Transverse colon (tissue), 4 donors: ENCODE measurements at regions not wholly inside any gene's neighbourhood (a gene's known extent, or its start where the extent isn't known, plus 50 kb on each side); places are given as distances from the start of the nearest gene placed in this dataset.

ENCODE experiments used
- DNase-seq: peaks from one replicate; pipeline ENCODE4 v3.0.0-alpha.2; 2019
- H3K27ac ChIP-seq, 4 donors: fragments of 200-600 bp; sonication (generic); 2 replicates each; pipeline ENCODE4 v1.5.1; 2016 to 2018; ENCODE audit warnings: inconsistent platforms in 4 of 4
- H3K27me3 ChIP-seq: fragments of 200-600 bp; sonication (generic); 2 replicates; pipeline ENCODE4 v1.5.1; 2017; ENCODE audit warnings: inconsistent platforms
- H3K36me3 ChIP-seq, 4 donors: fragments of 200-600 bp; sonication (generic); 2 replicates each; pipeline ENCODE4 v1.5.1; 2017 to 2019; ENCODE audit warnings: inconsistent platforms in 4 of 4
- H3K4me1 ChIP-seq, 4 donors: fragments of 200-600 bp; sonication (generic); 2 replicates each; pipeline ENCODE4 v1.5.1; 2017 to 2020; ENCODE audit warnings: inconsistent platforms in 4 of 4
- H3K4me3 ChIP-seq, 4 donors: fragments of 200-600 bp; sonication (generic); 1 replicate in 1 of 4; 2 replicates in 3 of 4; pipeline versions ENCODE4 v1.5.1 to v1.6.1; 2017 to 2019; ENCODE audit warnings: inconsistent platforms in 4 of 4
- H3K9me3 ChIP-seq, 2 donors: fragments of 200-600 bp; sonication (generic); 2 replicates each; pipeline ENCODE4 v1.5.1; 2017 to 2019; ENCODE audit warnings: inconsistent platforms in 2 of 2
- EP300 ChIP-seq: sonication (generic); formaldehyde crosslinking; IDR thresholded peaks from one replicate; pipeline ENCODE4 v1.6.1; 2017; ENCODE audit warnings: antibody characterized with exemption, low read depth
- POLR2A ChIP-seq: fragments of 450-650 bp; IDR thresholded peaks from one replicate; pipeline ENCODE4 v1.6.1; 2016; ENCODE audit warnings: antibody characterized with exemption, mild to moderate bottlenecking, moderate library complexity
- POLR2AphosphoS5 ChIP-seq, 3 donors: sonication (generic); formaldehyde crosslinking; IDR thresholded peaks; one replicate each; pipeline ENCODE4 v1.6.1; 2016; ENCODE audit warnings: antibody characterized with exemption in 3 of 3
- WGBS, 2 donors: methylation state at CpG; one replicate each; pipeline ENCODE4 v1.1.5; 2018; ENCODE audit warnings: low coverage in 1 of 2; 5-methylcytosine and 5-hydroxymethylcytosine counted together
- in situ Hi-C, 4 donors: fragments of 200-750 bp; cut with MboI; loops; one replicate each; pipeline versions ENCODE4 v1.15.0 to v1.15.1; 2017; ENCODE audit warnings: low sequenced_read_pairs in 3 of 4, low pct_ligation_motif_present in 1 of 4, low pct_unique_long_range_greater_than_20kb in 1 of 4
- intact Hi-C: fragments of 100-400 bp; cut with DNase I; formaldehyde crosslinking; loops from one replicate; pipeline ENCODE4 v1.15.1; 2023; ENCODE audit warnings: low total_unique reads
- TF ChIP-seq, protein P1 (sequence below), 5 experiments: fragments of 200-600 bp in 3 of 5; fragments of 450-650 bp in 2 of 5; sonication (generic) in 3 of 5; IDR thresholded peaks; 1 replicate in 2 of 5; 2 replicates in 3 of 5; pipeline ENCODE4 v1.5.1; 2016 to 2017; ENCODE audit warnings: antibody characterized with exemption in 5 of 5, inconsistent platforms in 3 of 5, mild to moderate bottlenecking in 2 of 5, moderate library complexity in 1 of 5

DNA sequence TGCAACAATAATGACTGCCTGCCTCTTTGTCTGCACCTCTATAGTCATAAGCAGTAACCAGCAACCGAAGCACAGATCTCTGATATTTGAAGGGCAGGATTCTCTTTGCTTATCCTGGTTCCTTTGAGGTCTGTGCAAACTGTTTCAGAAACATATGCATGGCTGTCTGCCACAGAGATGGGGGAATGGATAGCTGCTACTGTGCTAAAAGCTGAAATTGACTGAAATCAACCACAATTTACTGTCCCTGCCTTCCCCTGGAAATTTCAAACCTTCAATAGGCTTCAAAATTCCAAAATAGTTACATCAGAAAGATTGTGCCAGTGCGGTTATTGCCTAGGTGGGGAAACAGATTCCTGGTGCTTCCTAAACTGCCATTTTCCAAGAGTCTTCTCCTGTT, 136.8 kb upstream of the GORAB start:
- no peak for TF ChIP-seq EP300
- TF ChIP-seq POLR2AphosphoS5 (IDR thresholded peaks at IDR 0.05): no peak
- TF ChIP-seq, protein P1, sequence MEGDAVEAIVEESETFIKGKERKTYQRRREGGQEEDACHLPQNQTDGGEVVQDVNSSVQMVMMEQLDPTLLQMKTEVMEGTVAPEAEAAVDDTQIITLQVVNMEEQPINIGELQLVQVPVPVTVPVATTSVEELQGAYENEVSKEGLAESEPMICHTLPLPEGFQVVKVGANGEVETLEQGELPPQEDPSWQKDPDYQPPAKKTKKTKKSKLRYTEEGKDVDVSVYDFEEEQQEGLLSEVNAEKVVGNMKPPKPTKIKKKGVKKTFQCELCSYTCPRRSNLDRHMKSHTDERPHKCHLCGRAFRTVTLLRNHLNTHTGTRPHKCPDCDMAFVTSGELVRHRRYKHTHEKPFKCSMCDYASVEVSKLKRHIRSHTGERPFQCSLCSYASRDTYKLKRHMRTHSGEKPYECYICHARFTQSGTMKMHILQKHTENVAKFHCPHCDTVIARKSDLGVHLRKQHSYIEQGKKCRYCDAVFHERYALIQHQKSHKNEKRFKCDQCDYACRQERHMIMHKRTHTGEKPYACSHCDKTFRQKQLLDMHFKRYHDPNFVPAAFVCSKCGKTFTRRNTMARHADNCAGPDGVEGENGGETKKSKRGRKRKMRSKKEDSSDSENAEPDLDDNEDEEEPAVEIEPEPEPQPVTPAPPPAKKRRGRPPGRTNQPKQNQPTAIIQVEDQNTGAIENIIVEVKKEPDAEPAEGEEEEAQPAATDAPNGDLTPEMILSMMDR (IDR thresholded peaks at IDR 0.05): no peak
- TF ChIP-seq POLR2A: no peak
- 90 to 100% methylated on average over 1 to 2 of the region's 2 CpGs for WGBS, 2 donors
- no peak for DNase-seq
- H3K27ac ChIP-seq: no peak overlapping the region
- in situ Hi-C loops (no loop called here), intact Hi-C loops (no loop called here)
- H3K4me3 ChIP-seq: no peak overlapping the region
- H3K36me3 ChIP-seq: no peaks in the 10 kb centered on the region
- no peaks in the 10 kb centered on the region for H3K9me3 ChIP-seq
- peaks cover 2% of the 10 kb centered on the region for H3K27me3 ChIP-seq
- H3K4me1 ChIP-seq: no peaks in the 10 kb centered on the region

- in situ Hi-C loops (no loop called here), intact Hi-C loops (no loop called here)
- TF ChIP-seq, protein P1 (IDR thresholded peaks at IDR 0.05): no peak
- TF ChIP-seq POLR2A (no peak), EP300 (no peak), POLR2AphosphoS5 (IDR thresholded peaks at IDR 0.05) (no peak)
Measured at GRCh38 chr1:170397061-170397460, 134.9 kb upstream of the GORAB start.

DNA sequence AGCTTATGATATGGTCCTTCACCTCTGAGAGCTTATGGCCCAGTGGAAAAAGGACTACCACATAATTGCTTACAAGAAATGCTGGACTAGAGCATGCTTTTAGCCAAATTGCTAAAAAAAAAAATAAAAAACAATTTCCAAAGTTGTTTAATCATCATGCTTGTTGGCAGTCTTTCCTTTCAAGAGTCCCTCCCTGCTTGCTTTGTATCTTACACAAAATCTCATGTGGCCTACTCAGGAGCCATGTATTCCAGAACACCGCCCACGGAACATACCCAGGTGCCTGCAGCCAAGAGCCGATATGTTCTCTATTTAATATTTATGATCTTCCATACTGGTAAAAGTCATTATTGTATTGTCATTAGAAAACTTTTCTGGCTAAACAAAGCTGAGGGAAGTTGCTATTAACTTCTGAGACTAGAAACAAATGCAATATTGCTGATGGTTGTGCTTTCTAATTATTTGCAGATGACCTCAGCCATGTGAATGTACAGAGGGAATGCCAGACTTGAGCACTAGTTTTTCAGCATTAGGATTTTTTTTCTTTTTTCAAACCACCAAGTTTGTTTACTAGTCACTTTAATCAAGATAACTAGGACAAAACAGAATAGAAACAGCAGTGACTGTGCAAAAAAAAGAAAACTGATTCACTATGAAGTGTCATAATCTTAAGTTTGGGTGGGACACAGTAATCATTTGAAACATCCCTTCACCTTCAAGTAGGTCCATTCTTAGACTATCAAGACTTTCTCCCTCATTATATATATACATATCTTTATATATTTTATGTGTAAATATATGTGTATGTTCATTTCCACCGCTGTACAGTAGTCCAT, 129.3 kb upstream of the GORAB start:
- no peaks in the 10 kb centered on the region for H3K4me1 ChIP-seq
- intact Hi-C loops: no loop called here

More at GRCh38 chr1:170397061-170397460, 134.9 kb upstream of the GORAB start:
- Histone ChIP-seq H3K9me3 (no peaks in the 10 kb centered on the region), H3K27me3 (no peaks in the 10 kb centered on the region), H3K4me3 (no peak overlapping the region), H3K27ac (no peak overlapping the region), H3K4me1 (no peaks in the 10 kb centered on the region), H3K36me3 (no peaks in the 10 kb centered on the region)
- no peak for DNase-seq

DNA sequence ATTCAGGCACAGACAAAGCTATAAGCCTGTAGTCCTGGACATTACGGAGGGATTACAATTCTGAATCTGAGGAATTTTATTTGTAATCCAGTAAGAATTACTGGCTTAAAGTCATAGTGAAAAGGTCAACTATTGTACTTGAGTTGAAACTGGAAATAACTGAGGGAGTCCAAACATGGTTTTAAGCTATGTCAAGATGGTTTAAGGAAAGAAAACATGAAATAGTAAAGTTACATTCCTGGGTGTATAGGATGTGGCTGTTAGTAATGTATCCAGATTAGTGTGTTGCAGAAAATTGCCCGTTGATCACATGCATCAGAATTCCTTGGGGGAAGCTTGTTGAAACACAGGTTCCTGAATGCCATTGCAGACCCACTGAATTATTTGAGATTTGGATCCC, 124.8 kb upstream of the GORAB start:
- Histone ChIP-seq H3K4me1 (no peaks in the 10 kb centered on the region), H3K27me3 (no peaks in the 10 kb centered on the region), H3K36me3 (no peaks in the 10 kb centered on the region), H3K9me3 (no peaks in the 10 kb centered on the region), H3K4me3 (no peak overlapping the region), H3K27ac (no peak overlapping the region)
- TF ChIP-seq POLR2A: no peak
- no peak for TF ChIP-seq EP300
- no peak for TF ChIP-seq POLR2AphosphoS5 (IDR thresholded peaks at IDR 0.05)
- TF ChIP-seq, protein P1 (IDR thresholded peaks at IDR 0.05): no peak
- WGBS, 2 donors: 55 to 75% methylated on average over 2 of the region's 2 CpGs
- no peak for DNase-seq
- intact Hi-C loops (no loop called here), in situ Hi-C loops (no loop called here)

More for the DNA sequence above, 129.3 kb upstream of the GORAB start:
- Histone ChIP-seq H3K4me3 (no peak overlapping the region), H3K9me3 (no peaks in the 10 kb centered on the region), H3K27me3 (no peaks in the 10 kb centered on the region), H3K27ac (no peak overlapping the region), H3K36me3 (no peaks in the 10 kb centered on the region)
- DNase-seq: no peak
- TF ChIP-seq, protein P1 (IDR thresholded peaks at IDR 0.05): no peak
- TF ChIP-seq POLR2A: no peak
- no peak for TF ChIP-seq EP300
- TF ChIP-seq POLR2AphosphoS5 (IDR thresholded peaks at IDR 0.05): no peak
- 80 to 83% methylated on average over 4 of the region's 4 CpGs for WGBS, 2 donors
- in situ Hi-C loops: no loop called here
